ENCODE measurements at regions not wholly inside any gene's neighbourhood (a gene's known extent, or its start where the extent isn't known, plus 50 kb on each side); places are given as distances from the start of the nearest gene placed in this dataset.

- H3K9me2 ChIP-seq (replicated peaks; ENCODE audit: insufficient read depth, low read length): no peaks in the 10 kb centered on the region
- no peaks in the 10 kb centered on the region for H3F3A ChIP-seq (ENCODE audit: insufficient read depth)
- H3K27me3 ChIP-seq (ENCODE audit: low read length): no peaks in the 10 kb centered on the region
- H3K9ac ChIP-seq (ENCODE audit: low read length): no peak overlapping the region
- H3K27ac ChIP-seq (ENCODE audit: low read depth, low read length): no peak overlapping the region
- no peak overlapping the region for H3K4me2 ChIP-seq (ENCODE audit: low read depth, low read length, poor library complexity, severe bottlenecking)
- no peaks in the 10 kb centered on the region for H3K79me2 ChIP-seq (ENCODE audit: insufficient read depth, low read length)
- H3K4me3 ChIP-seq (ENCODE audit: insufficient read depth, low read length, poor library complexity, severe bottlenecking): no peak overlapping the region
- no peaks in the 10 kb centered on the region for H4K20me1 ChIP-seq (ENCODE audit: low read depth, low read length)
- H3K36me3 ChIP-seq (ENCODE audit: low read length): no peaks in the 10 kb centered on the region
- no peaks in the 10 kb centered on the region for H3K9me3 ChIP-seq (ENCODE audit: insufficient read depth, low read length)
- TF ChIP-seq EZH2phosphoT487 (conservative IDR thresholded peaks at IDR 0.05; ENCODE audit: low read length): no peak
- no peak for TF ChIP-seq CTCF (IDR thresholded peaks at IDR 0.05; ENCODE audit: insufficient read depth, low read length, poor library complexity, severe bottlenecking)
- no peak overlapping the region for H2AFZ ChIP-seq (ENCODE audit: low read depth, low read length, severe bottlenecking)
These were observed 179.6 kb downstream of the CTTN start for GRCh38 chr11:70577948-70578347.

GRCh38 chr11:70578371-70578770 lies 180.0 kb downstream of the CTTN start:
- no peak for TF ChIP-seq CTCF (IDR thresholded peaks at IDR 0.05; ENCODE audit: insufficient read depth, low read length, poor library complexity, severe bottlenecking)
- TF ChIP-seq EZH2phosphoT487 (conservative IDR thresholded peaks at IDR 0.05; ENCODE audit: low read length): no peak
- H3K4me2 ChIP-seq (ENCODE audit: low read depth, low read length, poor library complexity, severe bottlenecking): no peak overlapping the region
- no peak overlapping the region for H2AFZ ChIP-seq (ENCODE audit: low read depth, low read length, severe bottlenecking)
- H3K9me3 ChIP-seq (ENCODE audit: insufficient read depth, low read length): no peaks in the 10 kb centered on the region
- H3K79me2 ChIP-seq (ENCODE audit: insufficient read depth, low read length): no peaks in the 10 kb centered on the region
- H3K36me3 ChIP-seq (ENCODE audit: low read length): no peaks in the 10 kb centered on the region
- no peaks in the 10 kb centered on the region for H3K27me3 ChIP-seq (ENCODE audit: low read length)
- H3F3A ChIP-seq (ENCODE audit: insufficient read depth): no peaks in the 10 kb centered on the region
- H3K27ac ChIP-seq (ENCODE audit: low read depth, low read length): no peak overlapping the region
- H3K9me2 ChIP-seq (replicated peaks; ENCODE audit: insufficient read depth, low read length): no peaks in the 10 kb centered on the region
- no peak overlapping the region for H3K9ac ChIP-seq (ENCODE audit: low read length)
- no peaks in the 10 kb centered on the region for H4K20me1 ChIP-seq (ENCODE audit: low read depth, low read length)
- H3K4me3 ChIP-seq (ENCODE audit: insufficient read depth, low read length, poor library complexity, severe bottlenecking): no peak overlapping the region

- no peak overlapping the region for H3K27ac ChIP-seq (ENCODE audit: low read depth, low read length)
- no peak overlapping the region for H3K4me2 ChIP-seq (ENCODE audit: low read depth, low read length, poor library complexity, severe bottlenecking)
- no peaks in the 10 kb centered on the region for H3K9me3 ChIP-seq (ENCODE audit: insufficient read depth, low read length)
- no peak for TF ChIP-seq CTCF (IDR thresholded peaks at IDR 0.05; ENCODE audit: insufficient read depth, low read length, poor library complexity, severe bottlenecking)
- no peak for TF ChIP-seq EZH2phosphoT487 (conservative IDR thresholded peaks at IDR 0.05; ENCODE audit: low read length)
- H3K79me2 ChIP-seq (ENCODE audit: insufficient read depth, low read length): no peaks in the 10 kb centered on the region
- H2AFZ ChIP-seq (ENCODE audit: low read depth, low read length, severe bottlenecking): no peak overlapping the region
- no peaks in the 10 kb centered on the region for H3K36me3 ChIP-seq (ENCODE audit: low read length)
- no peak overlapping the region for H3K9ac ChIP-seq (ENCODE audit: low read length)
- no peaks in the 10 kb centered on the region for H3F3A ChIP-seq (ENCODE audit: insufficient read depth)
- H3K4me3 ChIP-seq (ENCODE audit: insufficient read depth, low read length, poor library complexity, severe bottlenecking): no peak overlapping the region
- no peaks in the 10 kb centered on the region for H3K9me2 ChIP-seq (replicated peaks; ENCODE audit: insufficient read depth, low read length)
- H4K20me1 ChIP-seq (ENCODE audit: low read depth, low read length): no peaks in the 10 kb centered on the region
- no peaks in the 10 kb centered on the region for H3K27me3 ChIP-seq (ENCODE audit: low read length)
These were observed 180.5 kb downstream of the CTTN start for GRCh38 chr11:70578831-70579230.
